Gastrocnemius medialis (tissue), 4 donors: ENCODE measurements at regions not wholly inside any gene's neighbourhood (a gene's known extent, or its start where the extent isn't known, plus 50 kb on each side); places are given as distances from the start of the nearest gene placed in this dataset.

Source experiments
- CTCF ChIP-seq, 5 experiments: fragments of 450-650 bp in 3 of 5; fragments of 200-600 bp in 2 of 5; sonication (generic) in 2 of 5; IDR thresholded peaks in 4 of 5; conservative IDR thresholded peaks in 1 of 5; 1 replicate in 4 of 5; 2 replicates in 1 of 5; pipeline ENCODE4 v1.5.1; 2016 to 2019; ENCODE audit warnings: antibody characterized with exemption in 5 of 5, mild to moderate bottlenecking in 3 of 5, moderate library complexity in 3 of 5
- POLR2A ChIP-seq, 2 donors: fragments of 450-650 bp; IDR thresholded peaks; one replicate each; pipeline ENCODE4 v1.6.1; 2017; ENCODE audit warnings: antibody characterized with exemption in 2 of 2, mild to moderate bottlenecking in 2 of 2, moderate library complexity in 2 of 2

- TF ChIP-seq CTCF (IDR thresholded peaks at IDR 0.05 in 4 of 5, conservative IDR thresholded peaks at IDR 0.05 in 1 of 5) (no peak), POLR2A (IDR thresholded peaks at IDR 0.05) (no peak)
These were observed 52.5 kb downstream of the GADD45G start for GRCh38 chr9:89657295-89657694.
